Muscle layer of colon (tissue), 2 donors: ENCODE measurements at regions not wholly inside any gene's neighbourhood (a gene's known extent, or its start where the extent isn't known, plus 50 kb on each side); places are given as distances from the start of the nearest gene placed in this dataset.

Experiments used
- H3K27ac ChIP-seq: one replicate; pipeline ENCODE4 v1.7.0; 2013; ENCODE audit warnings: low read depth, mild to moderate bottlenecking, low read length, moderate library complexity
- H3K27me3 ChIP-seq, 2 donors: one replicate each; pipeline ENCODE4 v1.7.0; 2013; ENCODE audit warnings: low read length in 2 of 2, mild to moderate bottlenecking in 2 of 2; ENCODE audit not compliant: insufficient read depth in 2 of 2, control insufficient read depth in 1 of 2
- H3K36me3 ChIP-seq: one replicate; pipeline ENCODE4 v1.7.0; 2013; ENCODE audit warnings: mild to moderate bottlenecking, low read length; ENCODE audit not compliant: insufficient read depth
- H3K4me1 ChIP-seq: one replicate; pipeline ENCODE4 v1.7.0; 2013; ENCODE audit warnings: mild to moderate bottlenecking, low read length; ENCODE audit not compliant: insufficient read depth
- H3K4me3 ChIP-seq, 2 donors: one replicate each; pipeline ENCODE4 v1.7.0; 2013; ENCODE audit warnings: low read length in 2 of 2, low read depth in 1 of 2, mild to moderate bottlenecking in 1 of 2, moderate library complexity in 1 of 2
- H3K9ac ChIP-seq: one replicate; pipeline ENCODE4 v1.7.0; 2013; ENCODE audit warnings: low read length
- H3K9me3 ChIP-seq: one replicate; pipeline ENCODE4 v1.7.0; 2013; ENCODE audit warnings: mild to moderate bottlenecking, low read length
- donor health status: abdominal sarcoma.
- donor health status: Adenocarcinoma of cecum.

DNA sequence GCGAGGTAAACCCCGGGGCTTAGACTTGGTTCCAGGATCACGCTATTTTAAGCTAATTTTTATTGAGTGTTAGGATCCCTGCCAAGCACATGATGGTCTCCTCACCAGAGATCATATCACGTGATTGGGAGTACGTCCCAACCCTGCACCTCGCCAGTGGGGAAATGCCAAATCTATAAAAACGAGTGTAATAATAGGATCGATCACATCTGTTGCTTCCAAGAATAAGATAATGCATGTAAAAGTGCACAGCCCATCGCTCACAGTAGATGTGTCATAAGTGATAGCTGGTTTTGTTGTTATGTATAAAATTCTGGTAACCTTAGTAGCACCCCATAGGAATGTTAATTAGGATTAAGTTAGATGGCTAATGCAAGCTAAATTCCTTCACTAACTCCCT, 581.0 kb upstream of the TMEM132C start:
- no peak overlapping the region for H3K9ac ChIP-seq
- H3K4me3 ChIP-seq: no peak overlapping the region
- no peaks in the 10 kb centered on the region for H3K9me3 ChIP-seq
- H3K27me3 ChIP-seq: no peaks in the 10 kb centered on the region
- H3K4me1 ChIP-seq: no peaks in the 10 kb centered on the region
- H3K27ac ChIP-seq: no peak overlapping the region
- no peaks in the 10 kb centered on the region for H3K36me3 ChIP-seq

DNA sequence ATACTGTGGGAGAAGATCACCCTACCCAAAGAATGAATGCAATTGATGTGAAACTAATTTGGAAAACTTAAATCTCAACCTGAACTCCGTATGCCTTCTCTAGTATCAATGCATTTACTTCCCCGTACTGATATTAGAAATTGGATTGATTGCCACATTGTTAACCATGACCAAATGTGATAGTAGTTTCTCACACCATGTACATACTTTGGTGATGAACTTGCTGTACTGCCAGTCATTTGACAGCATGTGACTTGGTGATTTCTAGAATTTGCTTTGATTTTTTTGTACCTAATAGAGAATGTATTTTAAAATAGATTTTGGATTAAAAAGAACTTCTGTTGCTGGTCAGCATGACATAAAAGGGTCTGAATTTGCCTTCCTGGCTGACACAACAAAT, 579.8 kb upstream of the TMEM132C start:
- no peak overlapping the region for H3K4me3 ChIP-seq
- H3K27me3 ChIP-seq: no peaks in the 10 kb centered on the region
- H3K4me1 ChIP-seq: no peaks in the 10 kb centered on the region
- H3K9me3 ChIP-seq: no peaks in the 10 kb centered on the region
- H3K27ac ChIP-seq: no peak overlapping the region
- no peak overlapping the region for H3K9ac ChIP-seq
- H3K36me3 ChIP-seq: no peaks in the 10 kb centered on the region

DNA sequence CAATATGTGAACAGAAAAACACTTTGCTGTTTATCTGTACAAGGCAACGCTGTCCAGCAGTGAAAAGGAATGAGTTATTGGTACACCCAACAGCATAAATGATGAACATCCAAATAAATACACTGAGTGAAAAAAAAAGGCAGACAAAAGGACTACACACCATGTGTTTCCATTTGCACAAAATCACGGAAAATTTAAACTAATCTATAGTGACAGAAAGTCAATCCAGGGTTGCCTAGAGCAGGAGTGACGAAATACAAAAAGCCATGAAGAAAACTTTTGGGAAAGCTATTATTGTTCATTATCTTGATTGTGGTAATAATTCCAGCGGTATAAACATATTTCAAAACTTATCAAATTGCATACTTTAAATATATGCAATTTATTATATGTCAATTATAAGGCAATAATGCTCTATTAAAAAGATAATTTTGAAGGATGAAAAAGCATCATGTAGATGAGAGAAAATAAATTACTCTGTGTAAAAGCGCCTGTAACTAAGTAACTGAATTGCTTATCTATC, 578.0 kb upstream of the TMEM132C start:
- H3K9ac ChIP-seq: no peak overlapping the region
- H3K27me3 ChIP-seq: no peaks in the 10 kb centered on the region
- H3K4me3 ChIP-seq: no peak overlapping the region
- H3K9me3 ChIP-seq: no peaks in the 10 kb centered on the region
- H3K36me3 ChIP-seq: no peaks in the 10 kb centered on the region
- H3K4me1 ChIP-seq: no peaks in the 10 kb centered on the region
- no peak overlapping the region for H3K27ac ChIP-seq

DNA sequence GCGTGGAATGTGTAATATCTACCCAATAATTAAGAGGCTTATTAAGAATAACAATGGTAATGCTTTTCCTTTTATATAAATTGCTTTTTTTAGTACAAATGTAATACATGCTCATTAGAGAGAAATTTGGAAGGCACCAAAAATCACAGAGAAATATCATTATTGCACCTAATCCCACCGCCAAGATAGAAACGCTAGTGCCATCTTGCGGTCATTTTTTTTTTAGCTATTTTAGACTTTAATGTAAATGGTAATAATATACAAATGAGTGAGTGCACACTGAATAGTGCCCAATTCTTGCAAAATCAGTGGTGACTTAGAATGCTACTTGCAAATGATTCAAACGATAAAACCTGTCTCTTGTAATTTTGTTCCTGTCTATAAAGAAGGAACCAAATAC, 576.8 kb upstream of the TMEM132C start:
- H3K4me1 ChIP-seq: no peaks in the 10 kb centered on the region
- no peak overlapping the region for H3K9ac ChIP-seq
- H3K4me3 ChIP-seq: no peak overlapping the region
- H3K27ac ChIP-seq: no peak overlapping the region
- H3K36me3 ChIP-seq: no peaks in the 10 kb centered on the region
- H3K9me3 ChIP-seq: no peaks in the 10 kb centered on the region
- no peaks in the 10 kb centered on the region for H3K27me3 ChIP-seq

DNA sequence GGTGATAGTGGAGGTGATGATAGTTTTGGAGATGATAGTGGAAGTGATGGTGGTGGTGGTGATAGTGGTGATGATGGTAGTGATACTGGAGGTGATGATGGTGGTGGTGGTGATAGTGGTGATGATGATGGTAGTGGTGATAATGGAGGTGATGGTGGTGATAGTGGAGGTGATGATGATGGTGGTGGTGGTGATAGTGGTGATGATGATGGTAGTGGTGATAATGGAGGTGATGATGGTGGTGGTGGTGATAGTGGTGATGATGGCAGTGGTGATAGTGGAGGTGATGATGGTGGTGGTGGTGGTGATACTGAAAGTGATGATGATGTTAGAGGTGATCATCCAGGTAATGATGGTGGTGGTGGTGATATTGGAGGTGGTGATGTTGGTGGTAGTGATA, 570.0 kb upstream of the TMEM132C start:
- Histone ChIP-seq H3K9me3 (no peaks in the 10 kb centered on the region), H3K27me3 (no peaks in the 10 kb centered on the region), H3K4me3 (no peak overlapping the region), H3K9ac (no peak overlapping the region), H3K27ac (no peak overlapping the region), H3K4me1 (no peaks in the 10 kb centered on the region), H3K36me3 (no peaks in the 10 kb centered on the region)

DNA sequence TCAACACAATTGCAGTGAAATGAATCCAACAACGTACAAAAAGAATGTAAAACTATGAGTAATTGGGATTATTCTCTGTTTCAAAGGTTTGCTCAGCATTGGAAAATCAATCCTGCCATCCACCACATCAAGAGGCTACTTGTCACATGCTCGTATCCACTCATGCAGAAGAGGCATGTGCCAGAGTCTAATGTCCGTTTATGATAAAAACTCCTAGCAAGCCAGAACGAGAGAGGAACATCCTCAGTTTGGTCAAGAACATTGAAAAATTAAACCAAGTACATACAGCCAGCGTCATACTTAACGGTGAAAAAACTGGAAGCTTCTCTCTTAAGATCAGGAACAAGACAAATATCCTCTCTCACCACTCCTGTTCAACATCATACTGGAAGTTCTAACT, 563.9 kb upstream of the TMEM132C start:
- H3K9me3 ChIP-seq: no peaks in the 10 kb centered on the region
- H3K27ac ChIP-seq: no peak overlapping the region
- H3K4me3 ChIP-seq: no peak overlapping the region
- no peaks in the 10 kb centered on the region for H3K27me3 ChIP-seq
- H3K36me3 ChIP-seq: no peaks in the 10 kb centered on the region
- no peak overlapping the region for H3K9ac ChIP-seq
- no peaks in the 10 kb centered on the region for H3K4me1 ChIP-seq

DNA sequence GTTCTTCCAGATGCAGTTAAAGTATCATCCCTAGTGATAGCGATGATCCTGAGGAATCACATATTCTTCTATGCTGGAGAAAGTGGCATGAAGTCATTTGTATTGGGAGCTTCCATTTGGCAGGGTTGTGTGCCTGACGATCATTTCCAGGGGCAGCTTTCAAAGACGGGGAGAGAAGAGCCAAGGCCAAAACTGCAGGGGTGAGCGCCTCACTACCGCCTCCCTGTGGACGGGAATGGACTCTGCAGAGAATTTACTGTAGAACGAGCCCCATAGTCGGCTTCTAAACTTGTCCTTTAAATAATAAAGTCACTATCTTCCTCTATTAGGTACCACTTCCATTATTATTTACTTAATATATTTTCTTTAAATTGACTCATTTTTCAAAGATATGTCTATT, 555.9 kb upstream of the TMEM132C start:
- Histone ChIP-seq H3K9me3 (no peaks in the 10 kb centered on the region), H3K27ac (no peak overlapping the region), H3K27me3 (no peaks in the 10 kb centered on the region), H3K4me1 (no peaks in the 10 kb centered on the region), H3K36me3 (no peaks in the 10 kb centered on the region), H3K4me3 (no peak overlapping the region), H3K9ac (no peak overlapping the region)

DNA sequence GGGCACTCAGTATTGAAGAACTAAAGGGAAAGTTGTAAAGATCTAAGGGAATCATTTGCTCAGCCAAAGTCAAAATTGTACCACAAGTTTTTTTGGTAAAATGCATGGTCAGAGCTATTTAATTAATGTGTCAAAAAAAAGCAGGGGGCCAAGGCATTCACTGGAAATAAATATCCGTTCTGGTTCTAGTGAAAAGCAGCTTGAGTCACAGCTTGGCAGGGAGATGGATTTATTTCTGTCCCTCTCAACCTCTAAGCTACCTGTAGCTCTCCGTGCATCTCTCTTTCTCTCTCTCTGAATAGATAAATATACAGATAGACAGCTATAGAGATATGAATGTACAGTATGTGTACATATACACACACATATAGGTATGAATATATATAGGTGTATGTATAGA, 554.4 kb upstream of the TMEM132C start:
- no peaks in the 10 kb centered on the region for H3K36me3 ChIP-seq
- no peaks in the 10 kb centered on the region for H3K4me1 ChIP-seq
- H3K4me3 ChIP-seq: no peak overlapping the region

DNA sequence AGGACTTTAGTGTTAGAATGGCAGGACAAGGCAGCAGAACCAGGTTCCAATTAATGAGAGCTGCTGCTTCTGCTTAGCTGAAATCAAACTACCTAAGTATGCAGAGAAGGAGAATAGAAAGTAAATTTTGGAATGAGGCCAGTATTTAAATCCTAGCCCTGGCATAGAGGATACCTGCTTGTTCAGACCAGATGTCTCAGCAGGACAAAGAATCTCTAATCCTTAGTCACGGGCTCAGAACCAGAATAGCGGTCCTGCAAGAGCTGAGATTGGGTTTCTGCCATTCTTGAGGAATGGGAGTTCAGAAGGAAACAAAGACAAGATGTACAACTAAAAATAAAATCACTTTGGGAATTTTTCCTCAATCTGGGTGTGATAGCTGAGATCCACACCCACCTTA, 550.8 kb upstream of the TMEM132C start:
- Histone ChIP-seq H3K36me3 (no peaks in the 10 kb centered on the region), H3K9me3 (no peaks in the 10 kb centered on the region), H3K4me1 (no peaks in the 10 kb centered on the region), H3K27me3 (no peaks in the 10 kb centered on the region), H3K9ac (no peak overlapping the region), H3K4me3 (no peak overlapping the region), H3K27ac (no peak overlapping the region)

More for the DNA sequence above, 554.4 kb upstream of the TMEM132C start:
- H3K27ac ChIP-seq: no peak overlapping the region
- H3K9me3 ChIP-seq: no peaks in the 10 kb centered on the region
- H3K9ac ChIP-seq: no peak overlapping the region
- H3K27me3 ChIP-seq: no peaks in the 10 kb centered on the region

DNA sequence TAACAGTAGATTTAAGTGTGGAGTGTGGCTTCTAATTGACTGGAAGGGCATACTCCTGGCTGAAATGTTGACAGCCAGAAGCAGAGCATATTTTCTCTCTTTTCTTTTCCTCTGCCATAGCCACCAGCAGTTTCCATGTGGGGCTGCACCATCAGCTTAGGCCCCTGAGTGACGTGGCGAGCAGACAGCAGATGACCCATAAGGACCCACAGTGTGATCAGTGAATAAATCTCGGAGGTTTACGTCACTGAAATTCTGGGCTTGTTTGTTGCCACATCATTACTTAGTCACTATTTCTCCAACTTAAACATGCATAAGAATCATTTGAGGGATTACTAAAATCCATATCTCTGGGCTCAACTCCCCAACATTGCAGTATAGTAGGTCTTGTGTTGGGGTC, 549.7 kb upstream of the TMEM132C start:
- H3K4me3 ChIP-seq: no peak overlapping the region
- no peak overlapping the region for H3K9ac ChIP-seq
- no peaks in the 10 kb centered on the region for H3K36me3 ChIP-seq
- no peak overlapping the region for H3K27ac ChIP-seq
- H3K27me3 ChIP-seq: no peaks in the 10 kb centered on the region
- H3K9me3 ChIP-seq: no peaks in the 10 kb centered on the region
- H3K4me1 ChIP-seq: no peaks in the 10 kb centered on the region

DNA sequence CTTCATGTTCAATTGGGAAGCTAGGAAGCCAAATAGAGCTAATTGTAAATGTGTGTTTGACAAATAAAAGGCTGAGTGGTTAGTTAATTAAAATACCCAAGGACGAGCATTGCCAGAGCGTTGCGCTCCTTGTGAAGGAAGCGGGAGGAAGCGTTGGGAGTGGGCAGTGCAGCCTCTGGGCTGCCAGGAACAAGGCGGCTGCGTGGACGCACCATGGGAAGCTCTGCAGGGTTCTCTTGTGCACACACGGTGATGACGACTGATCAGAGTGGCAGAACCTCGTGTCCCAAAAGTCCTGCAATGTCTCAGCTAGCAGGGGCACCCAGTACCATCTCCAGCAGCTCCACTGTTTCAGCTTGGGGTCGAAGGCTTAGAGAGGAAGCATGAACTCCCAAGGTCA, 546.6 kb upstream of the TMEM132C start:
- Histone ChIP-seq H3K9ac (no peak overlapping the region), H3K27ac (no peak overlapping the region), H3K4me1 (no peaks in the 10 kb centered on the region), H3K9me3 (no peaks in the 10 kb centered on the region), H3K27me3 (no peaks in the 10 kb centered on the region), H3K36me3 (no peaks in the 10 kb centered on the region), H3K4me3 (no peak overlapping the region)

DNA sequence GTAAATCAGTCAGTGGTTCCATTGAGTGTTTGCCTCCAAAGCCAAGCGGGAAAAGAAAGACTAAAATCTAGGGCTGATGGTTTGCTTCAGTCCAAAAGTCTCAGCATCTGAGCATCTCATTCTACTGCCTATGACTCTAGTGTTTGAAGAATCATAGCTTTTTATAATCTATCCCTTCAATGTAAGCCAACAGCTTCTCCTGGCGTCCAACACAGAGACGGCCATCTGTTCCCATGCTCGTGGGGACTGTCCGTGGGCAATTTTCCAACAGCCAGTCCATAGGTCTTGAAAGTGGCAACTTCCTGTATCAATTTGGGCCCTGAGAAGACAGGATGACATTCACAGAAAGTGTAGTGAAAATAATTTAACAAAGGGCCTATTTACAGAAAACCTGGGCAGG, 544.4 kb upstream of the TMEM132C start:
- H3K4me1 ChIP-seq: no peaks in the 10 kb centered on the region
- H3K27ac ChIP-seq: no peak overlapping the region
- H3K9ac ChIP-seq: no peak overlapping the region
- no peaks in the 10 kb centered on the region for H3K36me3 ChIP-seq
- H3K9me3 ChIP-seq: no peaks in the 10 kb centered on the region
- H3K4me3 ChIP-seq: no peak overlapping the region
- H3K27me3 ChIP-seq: no peaks in the 10 kb centered on the region
